Smooth muscle cell (in vitro differentiated cells): ENCODE measurements at regions not wholly inside any gene's neighbourhood (a gene's known extent, or its start where the extent isn't known, plus 50 kb on each side); places are given as distances from the start of the nearest gene placed in this dataset.
"Not testable (repeated sequence)": the region's sequence is repeated elsewhere in the genome, so short reads cannot be mapped to it uniquely, and the experiment has no call there.

Experiments
- DNase-seq: peaks from one replicate; lab custom pipeline; 2025; ENCODE audit not compliant: unreplicated experiment; lab: John Stamatoyannopoulos, UW
- H2AFZ ChIP-seq: fragments of 200-600 bp; sonication (generic); 2 replicates; pipeline ENCODE4 v1.6.0; 2016; ENCODE audit warnings: antibody characterized with exemption, low read depth, mild to moderate bottlenecking
- H3F3A ChIP-seq: fragments of 200-600 bp; sonication (generic); 2 replicates; pipeline ENCODE4 v1.6.0; 2017; ENCODE audit warnings: antibody characterized with exemption, low read depth
- H3K27ac ChIP-seq: fragments of 200-600 bp; sonication (generic); 2 replicates; pipeline ENCODE4 v1.5.1; 2016; ENCODE audit warnings: low read depth, mild to moderate bottlenecking
- H3K27me3 ChIP-seq: fragments of 200-600 bp; sonication (generic); 2 replicates; pipeline ENCODE4 v1.6.1; 2016; ENCODE audit warnings: low read depth, mild to moderate bottlenecking
- H3K36me3 ChIP-seq: fragments of 200-600 bp; sonication (generic); 2 replicates; pipeline ENCODE4 v1.5.1; 2016; ENCODE audit warnings: low read depth
- H3K4me1 ChIP-seq: fragments of 200-600 bp; sonication (generic); 2 replicates; pipeline ENCODE4 v1.5.1; 2016; ENCODE audit warnings: low read depth
- H3K4me2 ChIP-seq: fragments of 200-600 bp; sonication (generic); 2 replicates; pipeline ENCODE4 v1.6.0; 2016; ENCODE audit warnings: mild to moderate bottlenecking
- H3K4me3 ChIP-seq: fragments of 200-600 bp; sonication (generic); 2 replicates; pipeline ENCODE4 v1.5.1; 2016; ENCODE audit warnings: mild to moderate bottlenecking
- H3K79me2 ChIP-seq: fragments of 200-600 bp; sonication (generic); 2 replicates; pipeline ENCODE4 v1.6.0; 2016; ENCODE audit warnings: low read depth, mild to moderate bottlenecking
- H3K9ac ChIP-seq: fragments of 200-600 bp; sonication (generic); 2 replicates; pipeline ENCODE4 v1.6.0; 2016; ENCODE audit warnings: low read depth
- H3K9me3 ChIP-seq: fragments of 200-600 bp; sonication (generic); replicated peaks from 2 replicates; pipeline ENCODE4 v1.5.1; 2016; ENCODE audit warnings: low read depth
- H4K20me1 ChIP-seq: fragments of 200-600 bp; sonication (generic); 2 replicates; pipeline ENCODE4 v1.6.0; 2016; ENCODE audit warnings: low read depth
- WGBS: methylation state at CpG from one replicate; pipeline ENCODE4 v1.1.7; 2016; ENCODE audit warnings: low lambda C conversion rate; 5-methylcytosine and 5-hydroxymethylcytosine counted together
- TF ChIP-seq, protein P1 (sequence below): fragments of 200-600 bp; sonication (generic); IDR thresholded peaks from 2 replicates; pipeline ENCODE4 v1.5.1; 2017; ENCODE audit warnings: borderline replicate concordance, mild to moderate bottlenecking, antibody characterized with exemption; ENCODE audit not compliant: insufficient read depth, poor library complexity, severe bottlenecking

DNA sequence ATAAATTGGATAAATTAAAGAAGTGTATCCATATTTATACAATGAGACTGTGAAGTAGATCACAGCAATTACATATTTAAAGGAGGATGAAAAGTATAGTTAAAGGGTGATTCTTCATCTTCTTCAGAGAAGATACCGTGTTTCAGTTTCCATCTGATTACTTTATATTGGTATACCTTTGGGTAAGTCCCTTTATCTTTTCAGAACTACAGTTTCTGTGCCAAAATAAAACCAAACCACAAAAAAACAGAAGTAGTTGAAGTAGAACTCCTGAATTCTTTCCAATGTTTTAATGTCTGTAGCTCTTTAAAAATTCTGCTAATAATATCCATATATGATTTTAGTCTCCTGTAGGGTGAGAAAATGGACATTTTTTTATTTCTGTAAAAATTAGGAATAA lies 231.2 kb upstream of the LINC00305 start:
- Histone ChIP-seq H2AFZ (no peak overlapping the region), H3K27ac (no peak overlapping the region), H3K36me3 (no peaks in the 10 kb centered on the region), H3K9ac (no peak overlapping the region), H3K4me2 (no peak overlapping the region), H3K4me3 (no peak overlapping the region), H3K9me3 (no peaks in the 10 kb centered on the region), H3K79me2 (no peaks in the 10 kb centered on the region), H3K27me3 (no peaks in the 10 kb centered on the region), H3K4me1 (no peaks in the 10 kb centered on the region), H4K20me1 (no peaks in the 10 kb centered on the region), H3F3A (no peaks in the 10 kb centered on the region)
- TF ChIP-seq, protein P1, sequence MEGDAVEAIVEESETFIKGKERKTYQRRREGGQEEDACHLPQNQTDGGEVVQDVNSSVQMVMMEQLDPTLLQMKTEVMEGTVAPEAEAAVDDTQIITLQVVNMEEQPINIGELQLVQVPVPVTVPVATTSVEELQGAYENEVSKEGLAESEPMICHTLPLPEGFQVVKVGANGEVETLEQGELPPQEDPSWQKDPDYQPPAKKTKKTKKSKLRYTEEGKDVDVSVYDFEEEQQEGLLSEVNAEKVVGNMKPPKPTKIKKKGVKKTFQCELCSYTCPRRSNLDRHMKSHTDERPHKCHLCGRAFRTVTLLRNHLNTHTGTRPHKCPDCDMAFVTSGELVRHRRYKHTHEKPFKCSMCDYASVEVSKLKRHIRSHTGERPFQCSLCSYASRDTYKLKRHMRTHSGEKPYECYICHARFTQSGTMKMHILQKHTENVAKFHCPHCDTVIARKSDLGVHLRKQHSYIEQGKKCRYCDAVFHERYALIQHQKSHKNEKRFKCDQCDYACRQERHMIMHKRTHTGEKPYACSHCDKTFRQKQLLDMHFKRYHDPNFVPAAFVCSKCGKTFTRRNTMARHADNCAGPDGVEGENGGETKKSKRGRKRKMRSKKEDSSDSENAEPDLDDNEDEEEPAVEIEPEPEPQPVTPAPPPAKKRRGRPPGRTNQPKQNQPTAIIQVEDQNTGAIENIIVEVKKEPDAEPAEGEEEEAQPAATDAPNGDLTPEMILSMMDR: no peak
- WGBS: 91% methylated on average over 1 of the region's 1 CpG
- DNase-seq: no peak

DNA sequence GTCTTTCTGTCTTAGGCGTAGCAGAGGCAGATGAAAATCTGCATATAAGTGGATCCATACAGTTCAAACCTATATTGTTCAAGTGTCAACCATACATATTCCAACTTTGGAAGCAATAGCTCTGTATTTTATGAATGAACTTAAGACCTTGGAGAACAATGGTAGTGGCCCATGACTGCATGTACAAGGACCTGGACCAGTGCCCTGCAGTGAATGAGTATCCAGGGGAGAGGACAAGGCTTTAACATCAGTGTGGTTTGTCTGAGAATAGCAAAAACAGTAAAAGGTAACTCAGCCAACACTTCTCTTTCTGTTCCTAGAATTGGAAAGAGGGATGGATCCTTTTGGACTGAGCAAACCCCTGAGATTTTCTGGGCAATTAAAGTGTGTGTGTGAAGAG lies 230.8 kb upstream of the LINC00305 start:
- H3K9ac ChIP-seq: no peak overlapping the region
- no peaks in the 10 kb centered on the region for H4K20me1 ChIP-seq
- no peak overlapping the region for H3K4me2 ChIP-seq
- 100% methylated on average over 1 of the region's 1 CpG for WGBS
- H3K9me3 ChIP-seq: peaks cover 4% of the 10 kb centered on the region
- no peaks in the 10 kb centered on the region for H3F3A ChIP-seq
- no peak for DNase-seq
- H3K36me3 ChIP-seq: no peaks in the 10 kb centered on the region
- H3K79me2 ChIP-seq: no peaks in the 10 kb centered on the region
- TF ChIP-seq, protein P1: no peak
- no peak overlapping the region for H3K4me3 ChIP-seq
- no peaks in the 10 kb centered on the region for H3K27me3 ChIP-seq
- H3K4me1 ChIP-seq: no peaks in the 10 kb centered on the region
- no peak overlapping the region for H3K27ac ChIP-seq
- no peak overlapping the region for H2AFZ ChIP-seq

DNA sequence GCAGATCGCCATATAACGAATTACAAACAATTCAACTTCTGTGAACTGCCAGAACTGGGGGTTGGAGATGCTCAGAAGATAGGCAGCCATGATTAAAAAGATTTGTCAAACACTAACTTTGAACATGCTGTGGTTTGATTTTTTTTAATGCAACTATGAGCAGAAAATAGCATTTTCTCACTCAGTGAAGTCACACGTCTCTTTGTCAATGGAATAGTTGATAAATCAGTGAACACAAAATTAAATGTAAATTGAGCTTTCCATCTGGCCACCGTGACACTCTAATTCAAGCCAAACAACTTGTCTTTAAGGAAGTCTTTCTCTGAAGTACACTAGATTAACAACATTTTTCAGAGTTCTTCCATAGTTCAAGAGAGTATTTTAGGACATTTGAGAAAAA lies 228.6 kb upstream of the LINC00305 start:
- 97% methylated on average over 4 of the region's 4 CpGs for WGBS
- Histone ChIP-seq H3K4me3 (no peak overlapping the region), H3K36me3 (no peaks in the 10 kb centered on the region), H4K20me1 (no peaks in the 10 kb centered on the region), H3K4me1 (no peaks in the 10 kb centered on the region), H3F3A (no peaks in the 10 kb centered on the region), H3K27ac (no peak overlapping the region), H3K79me2 (no peaks in the 10 kb centered on the region), H3K27me3 (no peaks in the 10 kb centered on the region), H3K9me3 (peaks cover 6% of the 10 kb centered on the region), H3K4me2 (no peak overlapping the region), H2AFZ (no peak overlapping the region), H3K9ac (no peak overlapping the region)
- TF ChIP-seq, protein P1: no peak
- no peak for DNase-seq

DNA sequence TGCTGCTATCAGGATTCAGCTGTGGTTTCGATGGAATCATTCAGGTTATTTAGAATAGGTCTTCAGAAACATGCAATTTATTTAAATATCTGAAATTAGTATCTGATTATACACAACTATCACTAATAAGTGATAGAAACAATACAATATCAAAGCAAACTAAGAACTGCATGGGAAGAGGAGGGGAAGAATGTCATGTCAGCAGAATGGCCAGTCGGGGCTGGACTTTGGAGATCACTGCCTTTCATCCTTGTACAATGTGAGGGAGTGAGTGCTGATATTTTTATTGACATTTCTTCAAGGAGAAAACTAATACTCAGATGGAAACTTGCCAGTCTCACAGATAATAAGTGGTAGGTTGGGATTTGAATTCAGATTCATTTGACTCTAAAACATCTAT lies 224.0 kb upstream of the LINC00305 start:
- no peaks in the 10 kb centered on the region for H4K20me1 ChIP-seq
- TF ChIP-seq, protein P1: no peak
- H3K9me3 ChIP-seq: peaks cover 6% of the 10 kb centered on the region
- no peaks in the 10 kb centered on the region for H3K4me1 ChIP-seq
- no peak overlapping the region for H3K4me3 ChIP-seq
- H3K4me2 ChIP-seq: no peak overlapping the region
- DNase-seq: no peak
- H3F3A ChIP-seq: no peaks in the 10 kb centered on the region
- H3K27ac ChIP-seq: no peak overlapping the region
- 77% methylated on average over 2 of the region's 2 CpGs for WGBS
- H3K27me3 ChIP-seq: no peaks in the 10 kb centered on the region
- no peaks in the 10 kb centered on the region for H3K79me2 ChIP-seq
- H2AFZ ChIP-seq: no peak overlapping the region
- no peak overlapping the region for H3K9ac ChIP-seq
- H3K36me3 ChIP-seq: no peaks in the 10 kb centered on the region

DNA sequence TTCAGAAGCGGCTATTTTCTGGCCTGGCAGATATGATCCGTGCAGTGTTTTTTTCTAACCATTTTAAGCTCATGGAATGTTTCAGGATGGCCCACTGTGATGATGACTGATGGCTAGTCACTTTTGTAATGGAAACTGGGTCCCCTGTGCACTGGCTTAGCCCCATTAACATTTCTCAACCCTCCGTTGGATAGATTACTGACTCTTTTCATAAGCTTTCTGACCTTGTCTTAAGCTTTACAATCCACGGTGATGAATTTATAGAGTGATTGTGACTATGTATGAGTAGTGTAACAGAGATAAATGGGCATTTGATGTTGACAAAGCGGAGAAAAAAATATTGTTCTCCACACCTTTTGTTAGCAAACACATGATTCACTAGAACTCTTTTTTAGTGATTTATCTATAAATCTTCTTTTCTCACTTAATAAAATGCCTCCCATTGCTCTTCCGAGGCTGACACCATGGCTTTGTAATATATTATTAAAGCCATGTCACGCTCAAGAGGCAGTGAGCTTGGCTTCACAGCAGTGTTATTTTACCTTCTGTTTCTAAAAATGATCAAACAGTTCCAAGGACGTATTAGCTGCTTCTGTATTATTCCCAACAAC lies 221.0 kb upstream of the LINC00305 start:
- H3K4me1 ChIP-seq, H3F3A ChIP-seq, H3K4me3 ChIP-seq, H3K9ac ChIP-seq, DNase-seq, H3K27ac ChIP-seq, H3K27me3 ChIP-seq, H4K20me1 ChIP-seq, H3K4me2 ChIP-seq, H3K9me3 ChIP-seq, H3K79me2 ChIP-seq, H3K36me3 ChIP-seq: not testable (repeated sequence)
- WGBS: 38% methylated on average over 6 of the region's 8 CpGs
- peak overlapping the region; percentile 80 for H2AFZ ChIP-seq
